Upper lobe of left lung (tissue), 6 donors: ENCODE measurements at regions not wholly inside any gene's neighbourhood (a gene's known extent, or its start where the extent isn't known, plus 50 kb on each side); places are given as distances from the start of the nearest gene placed in this dataset.
A peak's percentile ranks its signal among the peaks of the same experiment; 100 is the strongest.

Experiments
- ATAC-seq, 2 donors: fragments of 200-7000 bp; cut with Tn5 transposase; one replicate each; pipeline ENCODE4 v1.9.1; 2022; ENCODE audit warnings: mild to moderate bottlenecking in 2 of 2, moderate library complexity in 2 of 2; ENCODE audit not compliant: low FRiP score in 2 of 2
- DNase-seq, 2 donors: peaks; one replicate each; pipeline ENCODE4 v3.0.0-alpha.2; 2019 to 2020
- H3K27ac ChIP-seq, 4 donors: fragments of 200-600 bp; sonication (generic); one replicate each; pipeline ENCODE4 v1.5.1; 2016 to 2019
- H3K27me3 ChIP-seq, 4 donors: fragments of 200-600 bp; sonication (generic); one replicate each; pipeline ENCODE4 v1.5.1; 2017 to 2019
- H3K36me3 ChIP-seq, 4 donors: fragments of 200-600 bp; sonication (generic); one replicate each; pipeline ENCODE4 v1.5.1; 2016 to 2019
- H3K4me1 ChIP-seq, 4 donors: fragments of 200-600 bp; sonication (generic); one replicate each; pipeline ENCODE4 v1.5.1; 2018 to 2019
- H3K4me3 ChIP-seq, 4 donors: fragments of 200-600 bp; sonication (generic); one replicate each; pipeline ENCODE4 v1.5.1; 2017 to 2019; ENCODE audit warnings: mild to moderate bottlenecking in 2 of 4, moderate library complexity in 1 of 4
- H3K9me3 ChIP-seq, 4 donors: fragments of 200-600 bp; sonication (generic); one replicate each; pipeline ENCODE4 v1.5.1; 2018 to 2019
- EP300 ChIP-seq, 4 donors: sonication (generic); formaldehyde crosslinking; IDR thresholded peaks; one replicate each; pipeline ENCODE4 v1.5.1; 2017; ENCODE audit warnings: antibody characterized with exemption in 4 of 4, control low read depth in 2 of 4
- POLR2A ChIP-seq, 4 donors: fragments of 450-650 bp; IDR thresholded peaks; one replicate each; pipeline ENCODE4 v1.5.1; 2016 to 2017; ENCODE audit warnings: antibody characterized with exemption in 4 of 4, mild to moderate bottlenecking in 2 of 4
- POLR2AphosphoS5 ChIP-seq, 2 donors: sonication (generic); formaldehyde crosslinking; IDR thresholded peaks; one replicate each; pipeline ENCODE4 v1.5.1; 2017; ENCODE audit warnings: antibody characterized with exemption in 2 of 2
- WGBS, 2 donors: methylation state at CpG; one replicate each; pipeline ENCODE4 v1.1.5; 2017 to 2018; 5-methylcytosine and 5-hydroxymethylcytosine counted together
- TF ChIP-seq, protein P1 (sequence below), 6 experiments: fragments of 450-650 bp in 4 of 6; fragments of 200-600 bp in 2 of 6; sonication (generic) in 2 of 6; IDR thresholded peaks; one replicate each; pipeline ENCODE4 v1.5.1; 2016 to 2019; ENCODE audit warnings: antibody characterized with exemption in 6 of 6
- donor health status: DM: no; HTN: no; CAD: no; lungs with moderate emphysema.
- donor health status: DM: no; HTN: yes; CAD: no; lungs with severe emphysema.

DNA sequence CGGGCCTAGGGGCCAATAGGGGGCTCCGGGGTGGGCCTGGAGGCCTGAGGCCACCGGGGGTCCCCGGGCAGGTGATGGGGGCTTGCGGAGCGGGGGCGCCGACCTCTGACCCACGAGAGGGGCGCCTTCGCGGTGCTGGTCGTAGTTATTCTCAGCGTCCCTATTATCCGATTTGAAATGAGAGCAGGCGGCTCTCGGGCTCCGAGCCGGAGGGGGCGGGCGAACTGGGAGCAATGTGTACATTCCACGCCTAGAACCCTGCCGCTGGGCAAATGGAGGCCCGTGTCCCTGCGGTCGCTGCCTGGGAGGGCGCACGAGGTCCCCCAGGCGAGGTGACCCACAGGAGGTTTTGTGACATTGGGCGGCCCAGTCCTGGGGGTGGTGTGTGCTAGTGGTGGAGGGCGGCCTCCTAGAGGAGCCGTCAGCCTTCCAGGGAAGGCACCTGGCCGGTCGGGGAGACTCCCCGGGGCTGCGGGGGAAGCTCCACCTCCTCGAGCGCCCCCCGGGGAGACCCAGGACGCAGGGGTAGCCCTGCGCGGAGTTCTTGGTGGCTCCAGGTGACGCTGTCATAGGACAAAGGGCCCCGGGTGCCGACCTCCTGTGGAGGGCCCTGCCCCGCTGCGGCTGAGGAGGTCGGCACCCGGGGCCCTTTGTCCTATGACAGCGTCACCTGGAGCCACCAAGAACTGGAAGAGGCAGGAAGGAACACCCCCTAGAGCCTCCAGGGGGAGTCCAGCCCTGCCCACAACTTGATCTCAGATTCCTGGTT, 102.6 kb upstream of the PRKX start:
- TF ChIP-seq EP300 (IDR thresholded peaks at IDR 0.05), result no peak
- peak in 1 of 4 donors; percentile 1 for TF ChIP-seq POLR2A (IDR thresholded peaks at IDR 0.05)
- TF ChIP-seq, protein P1, sequence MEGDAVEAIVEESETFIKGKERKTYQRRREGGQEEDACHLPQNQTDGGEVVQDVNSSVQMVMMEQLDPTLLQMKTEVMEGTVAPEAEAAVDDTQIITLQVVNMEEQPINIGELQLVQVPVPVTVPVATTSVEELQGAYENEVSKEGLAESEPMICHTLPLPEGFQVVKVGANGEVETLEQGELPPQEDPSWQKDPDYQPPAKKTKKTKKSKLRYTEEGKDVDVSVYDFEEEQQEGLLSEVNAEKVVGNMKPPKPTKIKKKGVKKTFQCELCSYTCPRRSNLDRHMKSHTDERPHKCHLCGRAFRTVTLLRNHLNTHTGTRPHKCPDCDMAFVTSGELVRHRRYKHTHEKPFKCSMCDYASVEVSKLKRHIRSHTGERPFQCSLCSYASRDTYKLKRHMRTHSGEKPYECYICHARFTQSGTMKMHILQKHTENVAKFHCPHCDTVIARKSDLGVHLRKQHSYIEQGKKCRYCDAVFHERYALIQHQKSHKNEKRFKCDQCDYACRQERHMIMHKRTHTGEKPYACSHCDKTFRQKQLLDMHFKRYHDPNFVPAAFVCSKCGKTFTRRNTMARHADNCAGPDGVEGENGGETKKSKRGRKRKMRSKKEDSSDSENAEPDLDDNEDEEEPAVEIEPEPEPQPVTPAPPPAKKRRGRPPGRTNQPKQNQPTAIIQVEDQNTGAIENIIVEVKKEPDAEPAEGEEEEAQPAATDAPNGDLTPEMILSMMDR (IDR thresholded peaks at IDR 0.05), result no peak
- Histone ChIP-seq H3K27ac (peak overlapping the region; percentile 87 to 94 (median 91)), H3K4me3 (peak overlapping the region; percentile 67 to 95 (median 86)), H3K36me3 (peaks cover 0 to 3% (median 0%) of the 10 kb centered on the region in 4 donors), H3K27me3 (no peaks in the 10 kb centered on the region), H3K9me3 (no peaks in the 10 kb centered on the region), H3K4me1 (peaks cover 0 to 30% (median 10%) of the 10 kb centered on the region in 4 donors)
- DNase-seq (peak; percentile 61 to 86), ATAC-seq (peak; percentile 17 to 37)
- WGBS, 2 donors, result 2% methylated on average over 35 of the region's 50 CpGs; no CpG with 5 or more reads in 1 of the 2 donors

DNA sequence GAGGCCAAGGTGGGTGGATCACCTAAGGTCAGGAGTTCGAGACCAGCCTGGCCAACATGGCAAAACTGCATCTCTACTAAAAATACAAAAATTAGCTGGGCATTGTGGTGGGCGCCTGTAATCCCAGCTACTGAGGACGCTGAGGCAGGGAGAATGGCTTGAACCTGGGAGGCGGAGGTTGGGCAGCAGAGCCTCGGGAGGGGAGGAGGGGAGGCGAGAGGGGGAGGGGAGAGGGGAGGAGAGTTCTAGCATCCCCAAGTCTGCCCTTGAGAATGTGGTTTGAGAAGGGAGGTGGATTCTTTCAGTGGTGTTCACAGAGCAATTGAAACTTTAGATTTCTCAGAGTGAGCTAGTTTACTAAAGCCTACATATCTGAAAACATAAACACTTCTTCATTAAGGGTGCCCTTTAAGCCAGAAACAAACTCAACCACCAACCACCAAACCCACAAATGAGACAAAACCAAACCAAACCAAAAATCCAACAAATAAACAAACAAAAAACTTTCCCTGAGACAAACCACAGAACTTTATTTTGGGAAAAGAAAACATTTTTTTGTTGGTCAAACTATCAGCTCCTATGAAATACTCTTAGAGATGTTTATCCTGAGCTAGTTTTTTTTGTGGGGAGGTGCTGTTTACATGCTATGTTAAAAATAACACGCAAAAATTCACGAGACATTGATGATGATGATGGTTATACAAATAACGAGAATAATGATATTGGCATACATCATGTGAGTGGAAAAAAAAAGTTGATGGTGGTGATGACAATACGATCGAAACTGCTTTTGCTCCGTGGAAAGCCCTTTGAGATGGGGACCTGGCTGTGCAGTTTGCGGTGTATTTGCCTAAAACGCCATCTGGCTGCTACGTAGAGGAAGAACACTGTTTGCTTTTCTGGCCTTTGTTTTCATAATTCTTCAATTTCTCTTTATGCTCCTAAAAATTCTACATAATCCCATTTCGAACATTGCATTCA, 98.2 kb upstream of the PRKX start:
- no peaks in the 10 kb centered on the region for H3K36me3 ChIP-seq
- ATAC-seq, result no peak
- no peak overlapping the region for H3K4me3 ChIP-seq
- TF ChIP-seq POLR2AphosphoS5 (IDR thresholded peaks at IDR 0.05) (no peak), POLR2A (IDR thresholded peaks at IDR 0.05) (no peak), EP300 (IDR thresholded peaks at IDR 0.05) (no peak)
- TF ChIP-seq, protein P1 (IDR thresholded peaks at IDR 0.05), result peak in 4 of 6 experiments; percentile 13 to 69 (median 44)
- H3K9me3 ChIP-seq, result no peaks in the 10 kb centered on the region
- peaks cover 0 to 25% (median 8%) of the 10 kb centered on the region in 4 donors for H3K4me1 ChIP-seq
- WGBS, 2 donors, result 29 to 63% methylated on average over 10 to 16 of the region's 16 CpGs
- no peaks in the 10 kb centered on the region for H3K27me3 ChIP-seq
- peak in 1 of 2 donors; percentile 39 for DNase-seq
- no peak overlapping the region for H3K27ac ChIP-seq

DNA sequence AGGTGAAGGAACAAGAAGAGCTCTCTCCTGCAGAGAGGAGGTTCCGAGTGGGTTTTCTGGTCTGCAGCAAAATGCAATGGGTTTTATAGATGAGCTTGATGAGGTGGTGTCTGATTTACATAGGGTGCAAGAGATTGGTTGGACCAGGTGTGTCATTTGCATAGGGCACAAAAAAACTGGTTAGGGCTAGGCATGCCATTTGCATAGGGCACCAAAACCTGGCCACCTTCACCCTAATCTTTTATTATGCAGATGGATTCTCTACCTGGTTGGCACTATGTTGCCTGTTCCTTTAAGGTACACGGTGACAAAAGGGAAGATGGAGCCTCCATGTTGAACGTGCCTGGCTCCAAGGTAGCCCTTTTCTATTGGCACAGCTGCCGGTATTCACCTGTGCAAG, 94.5 kb upstream of the PRKX start:
- 33 to 69% methylated on average over 4 of the region's 4 CpGs for WGBS, 2 donors

DNA sequence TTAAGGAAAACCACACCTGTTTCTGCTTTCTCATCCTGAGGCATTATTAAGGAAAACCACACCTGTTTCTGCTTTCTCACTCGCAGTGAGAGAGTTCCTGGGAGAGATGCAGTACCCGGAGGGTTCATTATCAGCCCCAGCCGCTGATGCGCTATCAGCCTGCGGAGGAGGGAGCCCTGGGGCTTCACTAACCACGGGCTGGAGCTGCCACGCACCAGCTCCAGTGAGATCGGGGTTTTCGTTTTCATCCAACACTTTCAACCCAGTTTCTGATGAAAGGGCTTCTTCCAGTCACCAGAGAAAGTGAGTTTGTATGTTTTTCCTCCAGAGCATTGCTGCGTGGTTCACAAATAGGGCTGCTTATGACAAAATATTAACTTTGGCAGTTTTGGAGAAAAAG, 93.2 kb upstream of the PRKX start:
- ATAC-seq, result no peak
- Histone ChIP-seq H3K36me3 (no peaks in the 10 kb centered on the region), H3K27me3 (no peaks in the 10 kb centered on the region), H3K4me1 (peaks cover 0 to 2% (median under 1%) of the 10 kb centered on the region in 4 donors), H3K9me3 (no peaks in the 10 kb centered on the region), H3K4me3 (no peak overlapping the region), H3K27ac (no peak overlapping the region)
- TF ChIP-seq, protein P1 (IDR thresholded peaks at IDR 0.05), result no peak
- no peak for TF ChIP-seq POLR2AphosphoS5 (IDR thresholded peaks at IDR 0.05)
- TF ChIP-seq EP300 (IDR thresholded peaks at IDR 0.05), result no peak
- TF ChIP-seq POLR2A (IDR thresholded peaks at IDR 0.05), result no peak
- WGBS, 2 donors, result 17 to 36% methylated on average over 10 of the region's 10 CpGs
- DNase-seq, result no peak

More for the DNA sequence above, 94.5 kb upstream of the PRKX start:
- DNase-seq (no peak), ATAC-seq (no peak)
- TF ChIP-seq EP300 (IDR thresholded peaks at IDR 0.05) (no peak), POLR2AphosphoS5 (IDR thresholded peaks at IDR 0.05) (no peak), POLR2A (IDR thresholded peaks at IDR 0.05) (no peak)
- TF ChIP-seq, protein P1 (IDR thresholded peaks at IDR 0.05), result no peak
- Histone ChIP-seq H3K36me3 (no peaks in the 10 kb centered on the region), H3K27ac (no peak overlapping the region), H3K9me3 (no peaks in the 10 kb centered on the region), H3K4me3 (no peak overlapping the region), H3K4me1 (peaks cover 0 to 9% (median 2%) of the 10 kb centered on the region in 4 donors), H3K27me3 (no peaks in the 10 kb centered on the region)
